OCI-LY7 (cell line): ENCODE measurements at regions not wholly inside any gene's neighbourhood (a gene's known extent, or its start where the extent isn't known, plus 50 kb on each side); places are given as distances from the start of the nearest gene placed in this dataset.
"Not testable (repeated sequence)": the region's sequence is repeated elsewhere in the genome, so short reads cannot be mapped to it uniquely, and the experiment has no call there.

Experiments
- BruUV-seq: library from RNA; stranded (reverse); fragments of 400-500 nt; replicated peaks from 2 replicates; lab custom pipeline; 2021; lab: Mats Ljungman, UMichigan
- CTCF ChIA-PET: fragments of 300-600 bp; sonication (Branson Sonifier 250); formaldehyde crosslinking; loops from one replicate; lab custom pipeline; 2022; ENCODE audit warnings: antibody characterized with exemption; ENCODE audit not compliant: unreplicated experiment; lab: Charles Lee
- POLR2A ChIA-PET: fragments of 300-600 bp; sonication (Branson Sonifier 250); formaldehyde crosslinking; loops from one replicate; lab custom pipeline; 2022; ENCODE audit warnings: antibody characterized with exemption; lab: Charles Lee
- DNase-seq: peaks from one replicate; pipeline ENCODE4 v3.0.0-alpha.2; 2015; ENCODE audit warnings: low spot score
- H2AFZ ChIP-seq: fragments of 200-600 bp; sonication (generic), shearing (Covaris generic); 2 replicates; pipeline ENCODE4 v1.6.1; 2014; ENCODE audit warnings: mild to moderate bottlenecking, antibody characterized with exemption, low read length, moderate library complexity
- H3K27ac ChIP-seq: fragments of 200-600 bp; sonication (generic); 2 replicates; pipeline ENCODE4 v1.5.1; 2014; ENCODE audit warnings: mixed run types, low read depth, mild to moderate bottlenecking, moderate library complexity, low read length, inconsistent platforms; ENCODE audit not compliant: poor library complexity, severe bottlenecking
- H3K36me3 ChIP-seq: fragments of 200-600 bp; sonication (generic); 2 replicates; pipeline ENCODE4 v1.6.1; 2014; ENCODE audit warnings: mild to moderate bottlenecking, antibody characterized with exemption, low read length, moderate library complexity, mixed read lengths; ENCODE audit not compliant: insufficient read depth
- H3K4me1 ChIP-seq: fragments of 200-600 bp; sonication (generic); 2 replicates; pipeline ENCODE4 v1.5.1; 2014; ENCODE audit warnings: mild to moderate bottlenecking, low read length; ENCODE audit not compliant: insufficient read depth, poor library complexity, severe bottlenecking
- H3K4me2 ChIP-seq: fragments of 200-600 bp; sonication (generic); 2 replicates; pipeline ENCODE4 v1.6.1; 2014; ENCODE audit warnings: mild to moderate bottlenecking, low read length
- H3K4me3 ChIP-seq: fragments of 200-600 bp; sonication (generic); 2 replicates; pipeline ENCODE4 v1.5.1; 2014; ENCODE audit warnings: mild to moderate bottlenecking, low read depth, low read length; ENCODE audit not compliant: poor library complexity, severe bottlenecking
- H3K79me2 ChIP-seq: fragments of 200-600 bp; sonication (generic); 2 replicates; pipeline ENCODE4 v1.6.1; 2016; ENCODE audit warnings: low read depth, mild to moderate bottlenecking, low read length, moderate library complexity, mixed read lengths; ENCODE audit not compliant: insufficient read depth
- H3K9me2 ChIP-seq: fragments of 200-600 bp; sonication (generic); 2 replicates; pipeline ENCODE4 v1.6.1; 2016; ENCODE audit warnings: mild to moderate bottlenecking, low read length, mixed read lengths; ENCODE audit not compliant: insufficient read depth
- H3K9me3 ChIP-seq: fragments of 200-600 bp; sonication (generic); 2 replicates; pipeline ENCODE4 v1.6.1; 2014; ENCODE audit warnings: mild to moderate bottlenecking, mixed run types, low read length, mixed read lengths
- H4K20me1 ChIP-seq: fragments of 200-600 bp; sonication (generic); 2 replicates; pipeline ENCODE4 v1.6.1; 2014; ENCODE audit warnings: mild to moderate bottlenecking, antibody characterized with exemption, low read length, moderate library complexity, mixed read lengths; ENCODE audit not compliant: insufficient read depth
- CTCF ChIP-seq: fragments of 200-600 bp; sonication (generic); conservative IDR thresholded peaks from 2 replicates; pipeline ENCODE4 v1.5.1; 2014; ENCODE audit warnings: mild to moderate bottlenecking, antibody characterized with exemption, low read length, moderate library complexity, mixed read lengths
- EZH2phosphoT487 ChIP-seq: fragments of 200-600 bp; sonication (generic); IDR thresholded peaks from 2 replicates; pipeline ENCODE4 v1.6.1; 2018; ENCODE audit warnings: low read depth, borderline replicate concordance, mild to moderate bottlenecking, mixed run types, antibody characterized with exemption, low read length, moderate library complexity, mixed read lengths
- intact Hi-C: fragments of 100-400 bp; cut with micrococcal nuclease; formaldehyde crosslinking; loops from one replicate; pipeline ENCODE4 v1.10.0; 2022; ENCODE audit not compliant: unreplicated experiment

DNA sequence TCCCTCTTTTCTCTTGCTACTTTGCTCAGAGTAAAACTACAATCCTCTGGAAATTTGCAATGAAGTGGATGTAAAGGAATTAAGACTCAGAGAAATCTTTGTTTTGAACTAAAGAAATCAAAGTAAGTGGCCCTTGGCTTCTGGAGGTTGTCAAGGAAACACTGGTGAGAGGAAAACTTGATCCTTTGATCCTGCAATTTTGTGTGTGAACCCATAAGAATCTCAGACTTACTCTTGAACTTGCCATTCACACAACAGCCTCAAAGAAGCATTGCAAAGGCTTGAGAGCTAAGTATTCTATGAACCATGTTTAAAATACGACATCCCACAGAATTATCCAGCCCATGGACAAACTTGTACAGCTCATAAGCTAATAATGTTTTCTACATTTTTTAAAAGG, 827.5 kb downstream of the TAF11L14 start:
- CTCF ChIA-PET = no interaction called here
- DNase-seq = no peak
- H3K79me2 ChIP-seq = no peaks in the 10 kb centered on the region
- POLR2A ChIA-PET = interaction anchor here (1.5 kb wide), 1 partner anchor 22 kb away, joined by 5 read pairs; no protein-coding TSS in a partner anchor
- no peaks in the 10 kb centered on the region for H3K9me3 ChIP-seq
- H3K27ac ChIP-seq = no peak overlapping the region
- no peak overlapping the region for H2AFZ ChIP-seq
- TF ChIP-seq CTCF = no peak
- intact Hi-C loops = no loop called here
- H4K20me1 ChIP-seq = no peaks in the 10 kb centered on the region
- no peak overlapping the region for H3K4me3 ChIP-seq
- H3K9me2 ChIP-seq = no peaks in the 10 kb centered on the region
- no peaks in the 10 kb centered on the region for H3K4me1 ChIP-seq
- no TSS peak for BruUV-seq
- no peak overlapping the region for H3K4me2 ChIP-seq
- H3K36me3 ChIP-seq = no peaks in the 10 kb centered on the region

DNA sequence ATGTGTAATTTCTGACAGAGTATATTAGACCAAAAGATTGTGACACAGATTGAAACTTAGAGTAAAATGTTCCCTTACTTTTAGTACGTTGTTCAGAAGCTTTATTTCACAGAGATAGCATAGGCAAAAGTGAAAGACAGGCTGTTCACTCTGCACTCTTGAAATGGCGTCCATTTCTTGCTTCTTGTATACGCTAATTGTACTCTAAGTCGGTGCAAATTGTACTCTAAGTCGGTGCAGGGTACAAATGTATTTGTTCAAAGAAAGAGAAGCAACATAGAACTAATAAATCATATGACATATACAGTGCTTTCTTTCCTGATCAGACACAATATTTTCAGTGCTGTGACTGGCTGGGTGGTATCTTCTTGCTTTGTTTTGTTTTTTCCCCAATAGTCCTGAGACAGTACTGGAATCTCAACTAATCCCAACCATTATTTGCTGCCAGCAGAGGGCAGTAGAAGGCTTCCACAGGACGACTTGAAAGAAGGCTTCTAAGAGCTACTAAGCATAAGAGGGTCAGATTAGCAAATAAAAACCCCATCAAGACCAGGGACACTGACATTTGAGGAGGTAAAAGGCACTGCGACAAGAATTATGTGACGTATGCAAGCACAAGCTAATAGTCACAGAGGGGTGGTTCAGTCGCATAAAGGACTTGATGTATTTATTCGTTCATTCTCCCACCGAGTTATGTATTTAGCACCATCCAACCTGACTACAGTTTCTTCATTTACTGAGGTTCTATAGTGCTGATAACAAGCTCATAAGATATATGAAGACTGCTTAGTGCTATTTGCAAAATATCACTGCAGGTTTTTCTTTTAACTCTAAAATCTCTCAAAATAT, 831.8 kb downstream of the TAF11L14 start:
- H3K27ac ChIP-seq = no peak overlapping the region
- no peaks in the 10 kb centered on the region for H3K4me1 ChIP-seq
- intact Hi-C loops = loop anchor here (2.0 kb wide), 2 partner anchors 233 to 1143 kb away; no protein-coding TSS in a partner anchor
- no peaks in the 10 kb centered on the region for H3K9me3 ChIP-seq
- H3K4me3 ChIP-seq = no peak overlapping the region
- BruUV-seq = no TSS peak
- H3K4me2 ChIP-seq = no peak overlapping the region
- H4K20me1 ChIP-seq = no peaks in the 10 kb centered on the region; the same call in 1 of the 2 replicates
- no peaks in the 10 kb centered on the region for H3K79me2 ChIP-seq
- no peak overlapping the region for H2AFZ ChIP-seq
- CTCF ChIA-PET = interaction anchor here (0.7 kb wide), 1 partner anchor 1143 kb away, joined by 3 read pairs; no protein-coding TSS in a partner anchor
- H3K9me2 ChIP-seq = no peaks in the 10 kb centered on the region
- H3K36me3 ChIP-seq = no peaks in the 10 kb centered on the region
- peak; percentile 90 for TF ChIP-seq CTCF
- TF ChIP-seq EZH2phosphoT487 = no peak
- POLR2A ChIA-PET = no interaction called here
- DNase-seq = peak; percentile 63

GRCh38 chr5:18466731-18467130, 832.5 kb downstream of the TAF11L14 start:
- ChIA-PET CTCF (interaction anchor here (0.7 kb wide), 1 partner anchor 1142 kb away, joined by 3 read pairs; no protein-coding TSS in a partner anchor), POLR2A (no interaction called here)
- Histone ChIP-seq H3K9me3 (no peaks in the 10 kb centered on the region), H3K27ac (no peak overlapping the region), H3K79me2 (no peaks in the 10 kb centered on the region), H3K4me3 (no peak overlapping the region), H2AFZ (no peak overlapping the region), H3K36me3 (no peaks in the 10 kb centered on the region), H3K4me1 (no peaks in the 10 kb centered on the region), H3K9me2 (no peaks in the 10 kb centered on the region), H4K20me1 (no peaks in the 10 kb centered on the region; the same call in 1 of the 2 replicates), H3K4me2 (no peak overlapping the region)
- BruUV-seq = no TSS peak
- DNase-seq = no peak
- TF ChIP-seq CTCF = no peak
- intact Hi-C loops = loop anchor here (2.0 kb wide), 2 partner anchors 232 to 1142 kb away; no protein-coding TSS in a partner anchor

DNA sequence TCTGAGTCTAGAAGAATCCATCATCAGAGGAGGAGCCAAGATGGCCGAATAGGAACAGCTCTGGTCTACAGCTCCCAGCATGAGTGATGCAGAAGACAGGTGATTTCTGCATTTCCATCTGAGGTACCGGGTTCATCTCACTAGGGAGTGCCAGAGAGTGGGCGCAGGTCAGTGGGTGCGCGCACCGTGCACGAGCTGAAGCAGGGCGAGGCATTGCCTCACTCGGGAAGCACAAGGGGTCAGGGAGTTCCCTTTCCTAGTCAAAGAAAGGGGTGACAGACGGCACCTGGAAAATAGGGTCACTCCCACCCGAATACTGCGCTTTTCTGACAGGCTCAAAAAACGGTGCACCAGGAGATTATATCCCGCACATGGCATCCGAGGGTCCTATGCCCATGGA, 837.5 kb downstream of the TAF11L14 start:
- H3K27ac ChIP-seq, intact Hi-C loops, H2AFZ ChIP-seq, H3K9me3 ChIP-seq, H3K9me2 ChIP-seq, DNase-seq, H3K79me2 ChIP-seq, POLR2A ChIA-PET, H3K4me3 ChIP-seq, CTCF ChIA-PET, H3K4me1 ChIP-seq, H3K36me3 ChIP-seq, BruUV-seq, H3K4me2 ChIP-seq, H4K20me1 ChIP-seq: not testable (repeated sequence)
